Stimulated activated CD4-positive, alpha-beta T cell treated with anti-CD3 and anti-CD28 coated beads, Interleukin-15, amount 100 ng/mL, for 24 hours (primary cell): ENCODE measurements at regions not wholly inside any gene's neighbourhood (a gene's known extent, or its start where the extent isn't known, plus 50 kb on each side); places are given as distances from the start of the nearest gene placed in this dataset.

Experiments
- DNase-seq: peaks from one replicate; pipeline ENCODE4 v3.0.0-alpha.2; 2020

DNA sequence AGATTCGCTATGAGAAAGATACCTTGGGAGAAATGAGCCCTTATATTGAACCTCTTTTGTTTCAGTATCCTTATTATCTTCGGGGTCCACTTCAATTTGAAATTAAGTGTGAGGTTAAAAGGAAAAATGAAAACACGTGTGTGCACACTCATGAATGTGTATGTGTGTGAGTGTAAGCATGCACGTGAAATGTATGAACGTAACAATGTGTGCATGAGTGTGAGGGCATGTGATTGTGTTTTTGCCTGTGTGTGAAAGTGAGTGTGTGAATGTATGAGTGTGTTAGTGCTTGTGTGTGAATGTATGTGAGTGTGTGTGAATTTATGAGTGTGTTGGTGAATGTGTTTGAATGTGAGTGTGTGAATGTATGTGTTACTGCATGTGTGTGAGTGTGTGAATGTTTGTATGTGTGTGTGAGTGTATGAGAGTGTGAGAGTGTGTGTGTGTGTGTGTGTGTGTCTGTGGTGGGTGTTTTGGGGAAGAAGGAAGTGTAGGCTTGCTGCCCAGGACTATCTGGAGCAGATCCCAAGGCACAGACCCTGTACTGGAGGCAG lies 224.0 kb upstream of the CDH13 start:
- no peak for DNase-seq

DNA sequence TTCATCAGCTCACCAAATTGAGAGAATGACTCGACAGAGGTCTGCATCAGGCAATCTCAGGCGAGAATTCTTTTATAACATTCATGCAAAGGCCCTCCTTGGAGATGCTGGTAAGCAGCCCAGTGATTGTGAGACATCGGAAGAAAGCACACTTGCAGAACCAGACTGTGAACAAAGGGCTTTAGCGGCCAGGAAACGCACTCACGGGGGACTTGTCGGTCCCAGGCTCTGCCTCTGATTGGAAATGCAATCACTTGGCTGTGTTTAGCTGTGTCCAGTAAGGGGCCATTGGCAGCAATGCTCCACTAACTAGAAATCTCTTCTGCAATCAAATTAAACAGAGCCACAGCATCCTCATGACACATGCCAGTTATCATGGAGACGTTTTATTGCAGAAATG lies 226.7 kb upstream of the CDH13 start:
- no peak for DNase-seq

DNA sequence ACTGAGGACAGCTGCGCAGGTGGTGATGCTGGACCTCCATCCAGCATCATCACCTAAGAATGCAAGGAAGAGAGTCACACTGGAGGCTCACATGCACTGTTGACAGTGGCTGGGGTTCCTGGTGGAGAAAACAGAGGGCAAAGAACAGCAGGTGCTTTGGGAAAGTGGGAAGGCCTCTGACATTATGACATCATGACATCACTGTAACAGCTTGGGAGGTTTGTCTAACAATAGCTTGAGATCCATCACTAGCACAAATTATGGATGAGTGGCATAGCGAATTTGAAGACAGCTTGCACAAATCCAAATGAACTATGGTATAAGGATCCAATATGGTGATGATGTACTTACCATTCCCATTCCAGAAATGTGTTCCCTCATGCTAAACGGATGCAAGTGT lies 226.5 kb upstream of the MPHOSPH6 start:
- no peak for DNase-seq

DNA sequence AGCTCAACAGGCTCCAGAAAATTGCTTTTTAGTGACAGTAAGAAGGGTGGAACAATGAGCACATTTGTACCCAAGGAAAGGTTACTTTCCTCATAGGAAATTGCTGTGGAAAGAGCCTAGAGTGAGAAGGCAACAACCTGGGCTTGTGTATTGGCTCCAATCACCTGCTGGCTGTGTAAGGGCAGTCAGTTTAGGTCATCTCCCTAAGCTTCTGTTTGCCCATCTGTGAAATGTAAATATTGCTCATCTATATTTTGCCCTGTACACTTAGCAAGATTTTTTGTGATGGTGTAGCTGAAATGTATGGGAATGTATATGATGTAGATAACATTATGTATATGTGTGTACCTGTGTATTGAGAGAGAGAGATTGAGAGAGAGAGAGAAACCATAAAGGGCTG lies 225.2 kb upstream of the MPHOSPH6 start:
- DNase-seq = no peak

DNA sequence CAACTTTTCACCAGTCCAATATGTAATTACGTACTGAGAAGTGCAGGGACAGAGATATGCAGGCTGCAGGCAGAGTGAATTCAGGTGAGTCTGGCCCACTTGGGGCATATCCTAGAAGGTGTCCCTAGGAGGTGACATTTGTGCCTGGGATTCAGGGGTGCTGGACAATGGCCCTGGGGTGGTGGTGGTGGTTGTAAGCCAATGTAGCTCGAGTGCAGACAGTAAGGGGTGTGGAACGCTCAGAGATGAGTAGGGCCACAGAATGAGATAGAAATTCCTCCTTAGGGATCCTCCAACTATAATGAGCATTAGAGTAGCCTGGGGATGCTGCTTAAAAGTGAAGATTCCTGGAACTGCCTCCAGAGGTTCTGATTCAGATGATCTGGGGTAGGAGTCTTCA lies 221.7 kb upstream of the MPHOSPH6 start:
- DNase-seq = no peak

GRCh38 chr16:82389956-82390650 lies 220.1 kb upstream of the MPHOSPH6 start:
- DNase-seq = no peak

GRCh38 chr16:82386761-82387160 lies 216.7 kb upstream of the MPHOSPH6 start:
- DNase-seq = no peak

DNA sequence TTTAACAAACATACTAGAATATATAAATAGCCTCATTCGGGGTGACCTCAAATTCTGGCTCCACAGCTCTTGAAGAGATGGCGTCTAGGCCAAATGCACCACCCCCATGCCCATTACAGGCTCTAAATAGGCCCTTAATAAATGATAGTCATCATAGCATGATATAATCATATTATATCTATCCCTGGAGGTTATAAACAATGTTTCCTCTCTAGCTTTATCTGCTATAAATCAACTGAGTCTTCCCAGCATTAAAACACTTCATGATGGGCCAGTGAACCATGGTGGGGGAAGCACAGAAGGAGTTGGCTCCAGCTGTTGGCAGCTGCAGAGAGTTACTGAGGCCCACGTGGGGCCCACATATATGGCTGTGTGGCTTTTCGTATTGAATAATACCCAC lies 214.9 kb upstream of the MPHOSPH6 start:
- no peak for DNase-seq

DNA sequence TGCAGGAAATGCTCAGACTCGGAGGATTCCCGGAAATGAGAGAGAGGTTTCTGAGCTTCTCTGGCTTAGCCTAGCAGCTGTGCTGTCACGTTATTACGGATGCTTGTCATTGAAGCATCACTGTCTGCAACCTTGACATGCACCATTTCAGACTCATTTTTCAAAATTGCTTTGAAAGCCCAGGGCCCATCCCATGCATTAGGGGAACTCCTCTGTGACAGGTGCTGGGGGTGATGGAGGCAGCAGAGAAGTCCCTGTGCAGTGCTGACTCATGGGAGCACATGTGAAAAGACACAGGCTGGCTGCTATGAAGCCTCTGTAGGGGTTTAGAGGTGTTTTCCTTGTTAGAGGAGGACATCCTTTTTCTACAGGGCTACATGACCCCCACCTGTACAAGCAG lies 214.0 kb upstream of the MPHOSPH6 start:
- no peak for DNase-seq

DNA sequence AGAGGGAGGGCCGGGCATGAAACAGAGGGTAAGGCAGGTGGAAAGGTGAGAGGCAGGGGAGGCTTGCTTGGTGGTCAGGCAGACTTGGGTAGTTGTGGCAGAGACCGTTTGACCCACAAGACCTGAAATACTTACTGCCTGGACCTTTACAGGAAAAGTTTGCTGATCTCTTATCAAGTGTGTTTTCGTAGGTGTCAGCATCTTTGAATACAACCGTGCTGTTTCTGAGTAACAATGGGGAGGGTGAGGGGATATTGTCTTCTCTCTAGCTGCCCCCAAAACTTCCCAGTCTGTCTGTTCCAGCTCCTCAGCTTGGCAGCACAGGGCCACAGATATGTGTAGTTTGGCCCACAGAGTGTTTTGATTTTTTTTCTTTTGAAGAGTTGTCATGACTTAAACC lies 212.5 kb upstream of the MPHOSPH6 start:
- no peak for DNase-seq

DNA sequence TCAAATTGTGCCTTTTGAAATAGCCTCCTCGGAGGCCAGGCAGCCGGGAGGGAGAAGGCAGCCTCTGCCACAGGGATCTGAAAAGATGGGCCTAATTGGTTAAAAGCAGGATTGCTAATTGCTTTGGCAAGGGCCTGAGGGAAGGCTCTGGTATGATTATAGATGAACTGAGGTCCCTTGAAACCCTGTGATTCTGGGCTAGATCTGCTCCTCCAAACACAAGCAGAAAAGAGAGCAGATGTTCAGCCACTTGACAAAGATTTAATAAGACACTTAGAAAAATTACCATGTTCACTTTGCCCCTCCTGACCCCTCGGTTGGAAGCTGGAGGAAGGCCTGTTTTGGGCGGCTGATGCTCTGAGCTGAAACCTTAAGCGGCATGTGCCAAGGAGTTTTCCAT lies 209.5 kb upstream of the MPHOSPH6 start:
- DNase-seq = no peak

GRCh38 chr16:82373976-82374375 lies 204.0 kb upstream of the MPHOSPH6 start:
- DNase-seq = no peak

DNA sequence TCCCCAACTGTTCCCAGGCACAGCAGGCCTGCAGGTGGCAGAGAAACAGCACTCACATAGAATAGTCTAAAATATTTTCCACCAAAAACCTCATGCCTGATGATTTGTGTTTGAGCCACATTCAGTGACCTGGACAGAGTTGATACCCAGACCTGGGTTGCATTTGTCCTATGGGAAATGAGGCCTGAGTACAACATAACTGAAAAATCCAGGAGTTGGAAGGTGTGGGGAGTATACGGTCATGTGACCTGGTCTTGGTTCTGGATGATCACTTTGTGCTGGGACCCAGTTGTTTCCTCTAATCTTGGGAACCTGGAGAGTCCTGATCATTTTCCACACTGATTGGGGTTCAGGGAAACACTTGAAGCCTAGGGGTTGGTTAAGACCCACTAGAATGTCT lies 200.3 kb upstream of the MPHOSPH6 start:
- DNase-seq = no peak

- DNase-seq = peak; percentile 3
Observed at GRCh38 chr16:82368041-82368440, 198.0 kb upstream of the MPHOSPH6 start.

DNA sequence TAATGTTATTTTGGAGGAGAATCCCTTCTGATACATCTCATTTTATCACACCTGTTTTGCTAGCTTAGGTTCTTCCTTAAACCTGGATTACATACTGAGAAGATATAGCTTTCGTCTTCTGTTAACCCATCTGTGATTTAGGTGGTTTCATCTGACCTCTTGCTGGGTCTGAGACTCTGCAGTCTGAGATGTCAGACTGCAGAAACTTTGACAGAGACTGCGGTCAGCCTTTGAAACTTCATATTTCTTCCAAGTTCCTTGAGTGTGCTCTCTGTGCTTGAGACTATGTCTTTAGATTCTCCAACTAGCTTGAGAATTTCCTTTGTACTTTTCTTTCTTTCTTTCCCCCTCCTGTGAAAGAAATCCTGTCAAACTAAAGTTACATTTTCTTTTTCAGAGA lies 196.4 kb upstream of the MPHOSPH6 start:
- DNase-seq = no peak

DNA sequence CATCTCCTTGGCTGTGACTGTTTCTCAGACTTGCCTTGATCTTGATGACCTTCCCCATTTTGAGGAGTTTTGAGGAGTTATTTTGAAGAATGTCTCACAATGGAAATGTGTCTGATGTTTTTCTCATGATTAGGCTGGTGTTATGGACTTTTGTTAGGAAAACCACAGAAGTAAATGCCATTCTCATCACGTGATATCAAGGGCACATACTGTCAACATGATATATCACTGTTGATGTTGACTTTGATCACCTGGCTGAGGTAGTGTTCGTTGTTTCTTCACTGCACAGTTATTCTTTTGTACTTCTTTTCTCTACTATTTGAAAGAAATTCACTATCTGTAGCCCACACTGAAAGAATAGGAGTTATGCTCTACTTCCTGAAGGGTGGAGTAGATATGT lies 194.7 kb upstream of the MPHOSPH6 start:
- no peak for DNase-seq

GRCh38 chr16:82363026-82363816 lies 193.2 kb upstream of the MPHOSPH6 start:
- DNase-seq = no peak

DNA sequence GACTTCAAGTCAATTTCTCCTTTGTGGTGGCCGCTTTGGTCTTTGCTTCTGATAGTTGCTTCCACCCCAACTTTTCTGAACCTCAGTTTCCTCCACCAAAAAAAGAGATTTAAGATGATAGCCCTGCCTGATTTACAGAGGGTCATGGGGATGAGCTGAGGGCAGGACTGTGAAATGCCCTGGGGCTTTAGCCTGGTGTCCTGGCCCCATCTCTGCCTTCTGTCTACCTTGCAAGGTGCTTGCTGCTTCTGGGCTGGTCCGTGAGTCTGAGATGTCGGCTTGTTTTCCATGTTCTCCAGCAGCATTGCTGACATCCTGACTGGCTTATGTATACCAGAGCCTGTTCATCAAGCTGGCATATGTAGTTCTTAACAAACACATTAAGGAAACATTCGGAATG lies 191.9 kb upstream of the MPHOSPH6 start:
- DNase-seq = no peak

DNA sequence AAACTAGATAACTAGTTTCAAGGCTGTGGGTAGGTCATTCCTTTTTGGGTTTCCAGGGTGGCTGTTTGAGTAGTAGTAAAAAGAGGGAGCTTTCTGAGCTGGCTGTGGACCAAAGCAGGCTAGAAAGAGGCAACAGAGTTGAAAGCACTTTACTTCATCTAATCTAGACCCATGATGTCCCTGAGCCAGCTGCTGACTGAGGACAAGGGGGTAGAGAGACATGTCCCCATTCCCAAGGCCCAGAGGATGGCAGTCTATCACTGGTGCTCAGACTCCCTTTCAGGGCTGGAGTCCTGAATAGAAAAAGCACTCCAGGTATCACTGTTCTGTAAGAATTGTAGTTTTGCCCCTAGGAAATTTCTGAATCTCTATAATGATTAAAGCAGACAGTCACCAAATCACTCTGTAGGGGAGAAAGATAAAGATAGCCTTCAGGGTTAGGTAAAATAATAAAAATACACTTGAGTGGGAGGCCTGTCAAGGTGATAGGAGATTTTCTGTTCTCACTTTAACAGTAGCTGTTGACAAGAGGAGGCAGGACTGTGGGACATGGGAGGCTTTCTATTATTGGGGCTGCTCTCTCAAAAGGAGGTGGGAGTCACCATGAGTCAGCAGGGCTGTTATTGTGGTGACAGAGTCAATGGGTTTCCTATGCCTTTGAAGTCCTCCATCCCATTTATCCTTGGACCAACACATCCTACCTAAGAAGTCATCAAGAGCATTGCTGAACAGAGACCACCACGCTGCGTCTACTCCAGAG lies 190.2 kb upstream of the MPHOSPH6 start:
- no peak for DNase-seq

DNA sequence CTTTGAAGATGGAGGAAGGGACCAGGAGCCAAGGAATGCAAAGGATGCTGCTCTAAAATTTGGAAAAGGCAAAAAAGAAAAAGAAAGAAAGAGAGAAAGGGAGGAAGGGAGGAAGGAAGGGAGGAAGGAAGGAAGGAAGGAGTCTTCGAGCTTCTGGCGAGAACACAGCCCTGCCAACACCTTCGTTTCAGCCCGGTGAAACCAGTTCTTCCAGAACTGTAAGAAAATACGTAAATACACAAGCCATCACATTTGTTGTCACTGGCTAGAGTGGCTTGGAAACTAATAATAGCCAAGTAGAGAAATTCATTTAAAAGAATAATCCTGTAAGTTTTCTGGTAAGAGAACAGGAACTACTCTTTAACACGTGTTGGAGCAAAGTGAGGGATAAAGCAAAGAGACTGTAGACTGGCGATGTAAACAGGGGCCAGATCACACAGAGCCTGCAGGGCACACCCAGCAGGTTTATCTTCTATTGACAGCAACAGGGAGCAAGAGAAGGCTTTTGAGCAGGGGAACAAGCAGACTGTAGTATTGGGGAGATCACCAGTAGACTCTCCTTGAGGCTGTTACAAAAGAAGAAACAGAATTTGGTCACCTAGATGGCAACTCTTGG lies 188.7 kb upstream of the MPHOSPH6 start:
- DNase-seq = no peak

DNA sequence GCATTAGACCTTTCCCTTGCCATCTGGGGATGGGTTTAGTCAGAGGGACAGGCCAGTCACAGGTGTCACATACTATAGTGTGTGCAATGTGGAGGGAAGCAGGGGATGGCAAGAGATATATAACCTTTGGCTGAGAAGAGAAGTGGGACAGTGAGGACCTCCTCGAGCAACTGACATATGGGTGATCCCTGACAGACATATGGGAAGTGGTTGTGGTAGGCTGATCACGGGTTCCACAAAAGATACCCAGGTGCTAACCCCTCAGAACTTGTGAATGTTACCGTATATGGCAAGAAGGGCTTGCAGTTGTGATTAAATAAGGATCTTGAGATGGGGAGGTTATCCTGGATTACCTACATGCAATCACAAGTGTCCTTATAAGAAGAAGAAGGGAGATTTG lies 188.1 kb upstream of the MPHOSPH6 start:
- no peak for DNase-seq

- no peak for DNase-seq
Observed at GRCh38 chr16:82357237-82357636, 187.2 kb upstream of the MPHOSPH6 start.

DNA sequence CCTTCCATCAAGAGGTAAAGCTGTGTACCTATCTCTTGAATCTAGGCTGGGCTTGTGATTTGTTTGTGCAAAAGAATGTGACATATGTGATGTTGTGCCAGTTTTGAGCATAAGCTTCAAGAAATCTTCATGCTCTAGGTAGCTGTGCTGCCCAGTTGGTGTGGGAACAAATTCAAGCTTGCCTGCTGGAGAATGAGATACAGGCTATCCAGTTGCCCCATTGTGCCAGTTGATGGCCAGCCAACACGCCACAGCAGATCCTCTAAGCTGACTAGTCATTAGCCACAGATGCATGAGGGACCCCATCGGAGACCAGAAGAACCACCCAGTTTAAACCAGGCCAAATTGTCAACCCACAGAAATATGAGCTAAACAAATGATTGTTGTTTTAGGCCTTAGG lies 180.5 kb upstream of the MPHOSPH6 start:
- DNase-seq = no peak
